ENCODE measurements at regions not wholly inside any gene's neighbourhood (a gene's known extent, or its start where the extent isn't known, plus 50 kb on each side); places are given as distances from the start of the nearest gene placed in this dataset.

- no peak for TF ChIP-seq POLR2A (IDR thresholded peaks at IDR 0.05)
- TF ChIP-seq, protein P1, sequence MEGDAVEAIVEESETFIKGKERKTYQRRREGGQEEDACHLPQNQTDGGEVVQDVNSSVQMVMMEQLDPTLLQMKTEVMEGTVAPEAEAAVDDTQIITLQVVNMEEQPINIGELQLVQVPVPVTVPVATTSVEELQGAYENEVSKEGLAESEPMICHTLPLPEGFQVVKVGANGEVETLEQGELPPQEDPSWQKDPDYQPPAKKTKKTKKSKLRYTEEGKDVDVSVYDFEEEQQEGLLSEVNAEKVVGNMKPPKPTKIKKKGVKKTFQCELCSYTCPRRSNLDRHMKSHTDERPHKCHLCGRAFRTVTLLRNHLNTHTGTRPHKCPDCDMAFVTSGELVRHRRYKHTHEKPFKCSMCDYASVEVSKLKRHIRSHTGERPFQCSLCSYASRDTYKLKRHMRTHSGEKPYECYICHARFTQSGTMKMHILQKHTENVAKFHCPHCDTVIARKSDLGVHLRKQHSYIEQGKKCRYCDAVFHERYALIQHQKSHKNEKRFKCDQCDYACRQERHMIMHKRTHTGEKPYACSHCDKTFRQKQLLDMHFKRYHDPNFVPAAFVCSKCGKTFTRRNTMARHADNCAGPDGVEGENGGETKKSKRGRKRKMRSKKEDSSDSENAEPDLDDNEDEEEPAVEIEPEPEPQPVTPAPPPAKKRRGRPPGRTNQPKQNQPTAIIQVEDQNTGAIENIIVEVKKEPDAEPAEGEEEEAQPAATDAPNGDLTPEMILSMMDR (IDR thresholded peaks at IDR 0.05), result no peak
Measured at GRCh38 chr7:66558201-66558641, 70.5 kb upstream of the KCTD7 start.

All from right lobe of liver (tissue), 4 donors.